Trophoblast cell (in vitro differentiated cells and primary cell): ENCODE measurements at regions not wholly inside any gene's neighbourhood (a gene's known extent, or its start where the extent isn't known, plus 50 kb on each side); places are given as distances from the start of the nearest gene placed in this dataset.

ENCODE experiments used
- DNase-seq, 2 donors: peaks; one replicate each; pipeline ENCODE4 v3.0.0-alpha.2; 2016
- H2AFZ ChIP-seq: 2 replicates; pipeline ENCODE4 v1.6.1; 2013; ENCODE audit warnings: low read length, moderate library complexity, mild to moderate bottlenecking; ENCODE audit not compliant: insufficient read depth, poor library complexity
- H2AK5ac ChIP-seq: 2 replicates; pipeline ENCODE4 v1.6.1; 2013; ENCODE audit warnings: mild to moderate bottlenecking, low read length
- H2BK120ac ChIP-seq: 2 replicates; pipeline ENCODE4 v1.6.1; 2013; ENCODE audit warnings: low read length, mild to moderate bottlenecking, moderate library complexity; ENCODE audit not compliant: insufficient read depth, poor library complexity
- H2BK12ac ChIP-seq: 2 replicates; pipeline ENCODE4 v1.6.1; 2013; ENCODE audit warnings: mild to moderate bottlenecking, low read length, moderate library complexity
- H2BK5ac ChIP-seq: 2 replicates; pipeline ENCODE4 v1.6.1; 2013; ENCODE audit warnings: low read length, low read depth, moderate library complexity, mild to moderate bottlenecking; ENCODE audit not compliant: poor library complexity
- H3K14ac ChIP-seq: 2 replicates; pipeline ENCODE4 v1.6.1; 2013; ENCODE audit warnings: mild to moderate bottlenecking, low read length
- H3K18ac ChIP-seq: 2 replicates; pipeline ENCODE4 v1.6.1; 2013; ENCODE audit warnings: mild to moderate bottlenecking, low read length
- H3K23ac ChIP-seq: 2 replicates; pipeline ENCODE4 v1.6.1; 2013; ENCODE audit warnings: low read length
- H3K27ac ChIP-seq: 2 replicates; pipeline ENCODE4 v1.5.1; 2013; ENCODE audit warnings: low read depth, mild to moderate bottlenecking, inconsistent platforms, low read length, moderate library complexity
- H3K27me3 ChIP-seq: 2 replicates; pipeline ENCODE4 v1.6.1; 2013; ENCODE audit warnings: inconsistent platforms, mild to moderate bottlenecking, low read length, moderate library complexity; ENCODE audit not compliant: insufficient read depth
- H3K36me3 ChIP-seq, 2 experiments: 1 replicate in 1 of 2; 2 replicates in 1 of 2; pipeline ENCODE4 v1.6.1; 2013; ENCODE audit warnings: low read length in 2 of 2, mild to moderate bottlenecking in 2 of 2, moderate library complexity in 1 of 2; ENCODE audit not compliant: insufficient read depth in 2 of 2, control insufficient read depth in 1 of 2
- H3K4ac ChIP-seq: 2 replicates; pipeline ENCODE4 v1.6.1; 2013; ENCODE audit warnings: low read depth, mild to moderate bottlenecking, low read length, moderate library complexity
- H3K4me1 ChIP-seq, 2 experiments: 1 replicate in 1 of 2; 2 replicates in 1 of 2; pipeline ENCODE4 v1.6.1; 2013; ENCODE audit warnings: low read length in 2 of 2, mild to moderate bottlenecking in 2 of 2, moderate library complexity in 1 of 2; ENCODE audit not compliant: insufficient read depth in 2 of 2, control insufficient read depth in 1 of 2
- H3K4me2 ChIP-seq: 2 replicates; pipeline ENCODE4 v1.6.1; 2013; ENCODE audit warnings: inconsistent platforms, mild to moderate bottlenecking, low read length, moderate library complexity
- H3K4me3 ChIP-seq: 2 replicates; pipeline ENCODE4 v1.5.1; 2013; ENCODE audit warnings: mild to moderate bottlenecking, low read depth, low read length, inconsistent platforms
- H3K79me1 ChIP-seq: one replicate; pipeline ENCODE4 v1.6.1; 2013; ENCODE audit warnings: low read length
- H3K79me2 ChIP-seq: 2 replicates; pipeline ENCODE4 v1.6.1; 2013; ENCODE audit warnings: low read length, mild to moderate bottlenecking; ENCODE audit not compliant: control insufficient read depth, insufficient read depth, poor library complexity
- H3K9ac ChIP-seq: 2 replicates; pipeline ENCODE4 v1.6.1; 2013; ENCODE audit warnings: mild to moderate bottlenecking, low read length
- H3K9me3 ChIP-seq: 2 replicates; pipeline ENCODE4 v1.6.1; 2013; ENCODE audit warnings: low read depth, mild to moderate bottlenecking, control low read depth, inconsistent platforms, low read length; ENCODE audit not compliant: insufficient read depth
- H4K12ac ChIP-seq: 2 replicates; pipeline ENCODE4 v1.6.1; 2013; ENCODE audit warnings: low read depth, mild to moderate bottlenecking, low read length, moderate library complexity
- H4K8ac ChIP-seq: 2 replicates; pipeline ENCODE4 v1.6.1; 2013; ENCODE audit warnings: low read depth, mild to moderate bottlenecking, low read length, moderate library complexity
- H4K91ac ChIP-seq: one replicate; pipeline ENCODE4 v1.6.1; 2013; ENCODE audit warnings: low read depth, mild to moderate bottlenecking, low read length, moderate library complexity
- WGBS: extraction: QIAGEN DNeasy Blood & Tissue Kit; methylation state at CpG from one replicate; pipeline ENCODE4 v1.1.7; 2013; ENCODE audit warnings: missing lambda C conversion rate; ENCODE audit not compliant: insufficient read length, insufficient coverage; ENCODE audit errors: extremely low coverage; 5-methylcytosine and 5-hydroxymethylcytosine counted together

DNA sequence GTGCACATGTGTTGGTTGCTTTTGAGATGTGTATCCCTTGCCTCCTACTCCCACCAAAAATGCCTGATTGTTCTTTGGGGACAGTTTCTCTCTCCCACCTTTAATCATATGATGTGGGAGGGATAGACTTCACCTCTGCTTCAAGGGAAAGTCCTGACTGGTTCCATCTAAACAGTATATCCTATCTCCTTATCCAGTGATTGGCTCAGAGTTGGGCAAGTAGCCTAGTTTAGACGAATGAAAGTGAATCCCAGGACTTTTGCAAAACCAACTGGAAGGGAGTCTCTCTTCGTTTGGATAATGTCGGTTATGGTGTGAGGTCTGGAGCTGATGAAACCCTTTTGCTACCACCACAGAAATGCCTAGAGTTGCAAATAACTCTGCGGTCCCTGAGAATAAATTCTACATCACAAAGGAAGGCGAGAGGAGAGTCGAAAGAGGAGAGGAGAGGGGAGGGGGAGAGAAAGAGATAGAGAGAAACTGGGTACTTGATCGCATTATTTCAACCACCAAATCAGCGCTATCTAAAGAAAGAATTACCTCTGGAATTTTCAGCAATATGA, 77.1 kb upstream of the SALL1 start:
- Histone ChIP-seq H3K18ac (no peak overlapping the region), H2BK120ac (no peak overlapping the region), H2AK5ac (no peak overlapping the region), H2AFZ (no peak overlapping the region), H3K14ac (no peak overlapping the region), H3K27me3 (no peaks in the 10 kb centered on the region), H3K36me3 (no peaks in the 10 kb centered on the region), H3K4ac (no peak overlapping the region), H4K91ac (no peak overlapping the region), H3K4me2 (no peak overlapping the region), H2BK12ac (no peak overlapping the region), H4K12ac (no peak overlapping the region), H3K4me3 (no peak overlapping the region), H3K9me3 (no peaks in the 10 kb centered on the region), H3K23ac (no peak overlapping the region), H3K79me1 (no peaks in the 10 kb centered on the region), H3K9ac (no peak overlapping the region), H2BK5ac (no peak overlapping the region), H3K79me2 (no peaks in the 10 kb centered on the region), H4K8ac (no peak overlapping the region), H3K27ac (no peak overlapping the region), H3K4me1 (no peaks in the 10 kb centered on the region)
- no peak for DNase-seq
- no CpG with 5 or more reads among the region's 8 CpGs for WGBS

- Histone ChIP-seq H3K9ac (no peak overlapping the region), H3K4ac (no peak overlapping the region), H3K36me3 (no peaks in the 10 kb centered on the region), H3K4me2 (no peak overlapping the region), H2AK5ac (no peak overlapping the region), H2BK5ac (no peak overlapping the region), H3K4me3 (no peak overlapping the region), H3K27ac (no peak overlapping the region), H2AFZ (no peak overlapping the region), H4K8ac (no peak overlapping the region), H3K14ac (no peak overlapping the region), H3K79me2 (no peaks in the 10 kb centered on the region), H3K27me3 (no peaks in the 10 kb centered on the region), H4K12ac (no peak overlapping the region), H4K91ac (no peak overlapping the region), H3K18ac (no peak overlapping the region), H3K23ac (no peak overlapping the region), H2BK12ac (no peak overlapping the region), H3K4me1 (no peaks in the 10 kb centered on the region), H3K9me3 (no peaks in the 10 kb centered on the region), H3K79me1 (no peaks in the 10 kb centered on the region), H2BK120ac (no peak overlapping the region)
- no peak for DNase-seq
- WGBS, result no CpG with 5 or more reads among the region's 6 CpGs
These were observed 74.8 kb upstream of the SALL1 start for GRCh38 chr16:51225878-51226277.

DNA sequence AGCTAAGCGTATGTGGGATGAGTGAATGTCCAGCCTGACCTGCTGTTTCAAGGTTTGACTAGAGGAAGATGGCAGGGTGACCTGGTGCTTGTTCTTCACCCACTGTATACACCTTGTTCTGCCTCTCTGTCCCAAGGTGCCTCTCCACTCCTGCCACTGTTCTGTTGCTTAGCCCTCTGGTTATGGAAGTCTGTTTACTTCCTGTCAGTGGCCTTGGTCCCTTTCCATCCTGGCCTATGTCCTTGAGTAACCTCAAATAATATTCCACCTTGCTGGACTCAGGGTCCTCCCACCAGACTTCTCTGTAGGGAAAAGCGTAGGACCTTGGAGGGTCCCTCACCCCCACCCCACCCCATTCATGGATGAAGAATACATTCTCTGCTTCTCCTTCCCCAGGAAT, 73.2 kb upstream of the SALL1 start:
- Histone ChIP-seq H4K91ac (no peak overlapping the region), H3K23ac (no peak overlapping the region), H2BK12ac (no peak overlapping the region), H3K27me3 (no peaks in the 10 kb centered on the region), H4K12ac (no peak overlapping the region), H3K36me3 (no peaks in the 10 kb centered on the region), H2BK120ac (no peak overlapping the region), H3K27ac (no peak overlapping the region), H3K9me3 (no peaks in the 10 kb centered on the region), H3K79me1 (no peaks in the 10 kb centered on the region), H3K9ac (no peak overlapping the region), H4K8ac (no peak overlapping the region), H2AK5ac (no peak overlapping the region), H3K4me2 (no peak overlapping the region), H3K4me1 (no peaks in the 10 kb centered on the region), H3K4me3 (no peak overlapping the region), H3K18ac (no peak overlapping the region), H2AFZ (no peak overlapping the region), H3K14ac (no peak overlapping the region), H3K79me2 (no peaks in the 10 kb centered on the region), H3K4ac (no peak overlapping the region), H2BK5ac (no peak overlapping the region)
- DNase-seq, result no peak
- no CpG with 5 or more reads among the region's 2 CpGs for WGBS

- Histone ChIP-seq H3K79me2 (no peaks in the 10 kb centered on the region), H3K9me3 (no peaks in the 10 kb centered on the region), H3K27me3 (no peaks in the 10 kb centered on the region), H2BK5ac (no peak overlapping the region), H3K4me2 (no peak overlapping the region), H2BK12ac (no peak overlapping the region), H2BK120ac (no peak overlapping the region), H3K18ac (no peak overlapping the region), H4K12ac (no peak overlapping the region), H2AFZ (no peak overlapping the region), H3K79me1 (no peaks in the 10 kb centered on the region), H3K4me3 (no peak overlapping the region), H3K4ac (no peak overlapping the region), H3K23ac (no peak overlapping the region), H3K9ac (no peak overlapping the region), H3K14ac (no peak overlapping the region), H2AK5ac (no peak overlapping the region), H4K8ac (no peak overlapping the region), H3K4me1 (no peaks in the 10 kb centered on the region), H3K36me3 (no peaks in the 10 kb centered on the region), H4K91ac (no peak overlapping the region), H3K27ac (no peak overlapping the region)
- DNase-seq, result no peak
- no CpG with 5 or more reads among the region's 6 CpGs for WGBS
These were observed 70.9 kb upstream of the SALL1 start for GRCh38 chr16:51222016-51222415.
